ENCODE measurements at regions not wholly inside any gene's neighbourhood (a gene's known extent, or its start where the extent isn't known, plus 50 kb on each side); places are given as distances from the start of the nearest gene placed in this dataset.

GRCh38 chr2:217523286-217523685, 479.5 kb downstream of the TNS1 start:
- no peak overlapping the region for H3K4me3 ChIP-seq (replicated peaks in 1 of 3; ENCODE audit: insufficient read depth in 1 of 3, low read depth in 2 of 3, low read length in 3 of 3)
- H3K9me3 ChIP-seq (ENCODE audit: low read length): no peaks in the 10 kb centered on the region
- ATAC-seq (no peak), FAIRE-seq (no peak), DNase-seq (ENCODE audit: low spot score) (no peak)
- H3K4me1 ChIP-seq (ENCODE audit: insufficient read depth, low read length): no peaks in the 10 kb centered on the region
- H3K4me2 ChIP-seq (ENCODE audit: low read depth, low read length): no peak overlapping the region
- no peak overlapping the region for H3K27ac ChIP-seq (ENCODE audit: extremely low read length, insufficient read depth, low read length)
- POLR2A ChIA-PET: no interaction called here
- no peak overlapping the region for H2AFZ ChIP-seq (ENCODE audit: low read length)
- WGBS (ENCODE audit: low lambda C conversion rate): 20% methylated on average over 6 of the region's 7 CpGs
- BruUV-seq (replicated peaks): no TSS peak
- H4K20me1 ChIP-seq (ENCODE audit: insufficient read depth, low read length): no peaks in the 10 kb centered on the region
- CTCF ChIA-PET (ENCODE audit: low intra/inter-chr PET ratio, low total read pairs): no interaction called here
- TF ChIP-seq RBM22 (optimal IDR thresholded peaks at IDR 0.05; ENCODE audit: low read length) (no peak), HDAC2 (CRISPR knock-in tag; IDR thresholded peaks at IDR 0.05) (no peak), ZNF382 (CRISPR knock-in tag; IDR thresholded peaks at IDR 0.05; ENCODE audit: borderline replicate concordance) (no peak), JARID2 (CRISPR knock-in tag; IDR thresholded peaks at IDR 0.05; ENCODE audit: insufficient replicate concordance) (no peak), ZBTB49 (CRISPR knock-in tag; IDR thresholded peaks at IDR 0.05; ENCODE audit: borderline replicate concordance) (no peak), CREBL2 (CRISPR knock-in tag; IDR thresholded peaks at IDR 0.05; ENCODE audit: borderline replicate concordance) (no peak), DMAP1 (CRISPR knock-in tag; IDR thresholded peaks at IDR 0.05) (no peak), HDAC1 (CRISPR knock-in tag; IDR thresholded peaks at IDR 0.05) (no peak), HMGA1 (CRISPR knock-in tag; conservative IDR thresholded peaks at IDR 0.05) (no peak), YEATS2 (CRISPR knock-in tag; IDR thresholded peaks at IDR 0.05; ENCODE audit: borderline replicate concordance) (no peak), ZNF207 (IDR thresholded peaks at IDR 0.05; ENCODE audit: borderline replicate concordance) (no peak), ZMAT3 (CRISPR knock-in tag; conservative IDR thresholded peaks at IDR 0.05) (no peak), ZNF891 (CRISPR knock-in tag; IDR thresholded peaks at IDR 0.05) (no peak), RFX1 (IDR thresholded peaks at IDR 0.05) (no peak), EP300 (IDR thresholded peaks at IDR 0.05; ENCODE audit: low read depth in 2 of 2, low read length in 2 of 2) (no peak), EP300 (CRISPR knock-in tag; IDR thresholded peaks at IDR 0.05; ENCODE audit: borderline replicate concordance) (no peak), ZNF570 (CRISPR knock-in tag; IDR thresholded peaks at IDR 0.05; ENCODE audit: borderline replicate concordance) (no peak), ZIK1 (CRISPR knock-in tag; IDR thresholded peaks at IDR 0.05; ENCODE audit: borderline replicate concordance, low read depth) (no peak), ZKSCAN5 (CRISPR knock-in tag; IDR thresholded peaks at IDR 0.05) (no peak)
- TF ChIP-seq, protein P1, sequence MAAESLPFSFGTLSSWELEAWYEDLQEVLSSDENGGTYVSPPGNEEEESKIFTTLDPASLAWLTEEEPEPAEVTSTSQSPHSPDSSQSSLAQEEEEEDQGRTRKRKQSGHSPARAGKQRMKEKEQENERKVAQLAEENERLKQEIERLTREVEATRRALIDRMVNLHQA (CRISPR knock-in tag; IDR thresholded peaks at IDR 0.05): no peak
- TF ChIP-seq, protein P2, sequence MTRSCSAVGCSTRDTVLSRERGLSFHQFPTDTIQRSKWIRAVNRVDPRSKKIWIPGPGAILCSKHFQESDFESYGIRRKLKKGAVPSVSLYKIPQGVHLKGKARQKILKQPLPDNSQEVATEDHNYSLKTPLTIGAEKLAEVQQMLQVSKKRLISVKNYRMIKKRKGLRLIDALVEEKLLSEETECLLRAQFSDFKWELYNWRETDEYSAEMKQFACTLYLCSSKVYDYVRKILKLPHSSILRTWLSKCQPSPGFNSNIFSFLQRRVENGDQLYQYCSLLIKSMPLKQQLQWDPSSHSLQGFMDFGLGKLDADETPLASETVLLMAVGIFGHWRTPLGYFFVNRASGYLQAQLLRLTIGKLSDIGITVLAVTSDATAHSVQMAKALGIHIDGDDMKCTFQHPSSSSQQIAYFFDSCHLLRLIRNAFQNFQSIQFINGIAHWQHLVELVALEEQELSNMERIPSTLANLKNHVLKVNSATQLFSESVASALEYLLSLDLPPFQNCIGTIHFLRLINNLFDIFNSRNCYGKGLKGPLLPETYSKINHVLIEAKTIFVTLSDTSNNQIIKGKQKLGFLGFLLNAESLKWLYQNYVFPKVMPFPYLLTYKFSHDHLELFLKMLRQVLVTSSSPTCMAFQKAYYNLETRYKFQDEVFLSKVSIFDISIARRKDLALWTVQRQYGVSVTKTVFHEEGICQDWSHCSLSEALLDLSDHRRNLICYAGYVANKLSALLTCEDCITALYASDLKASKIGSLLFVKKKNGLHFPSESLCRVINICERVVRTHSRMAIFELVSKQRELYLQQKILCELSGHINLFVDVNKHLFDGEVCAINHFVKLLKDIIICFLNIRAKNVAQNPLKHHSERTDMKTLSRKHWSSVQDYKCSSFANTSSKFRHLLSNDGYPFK (CRISPR knock-in tag; IDR thresholded peaks at IDR 0.05; ENCODE audit: borderline replicate concordance): no peak
- H3K27me3 ChIP-seq (ENCODE audit: control insufficient read depth in 1 of 2, insufficient read depth in 2 of 2, low read length in 2 of 2): peaks cover 0 to 9% of the 10 kb centered on the region in 2 experiments; a peak in 1 of 5 replicates
- no peaks in the 10 kb centered on the region for H3K79me2 ChIP-seq (ENCODE audit: insufficient read depth, low read length)
- in situ Hi-C loops (cut with HindIII; ENCODE audit: extremely low pct_ligation_motif_present, low pct_unique_long_range_greater_than_20kb) (loop anchor here (25.0 kb wide), 1 partner anchor 1011 kb away; no protein-coding TSS in a partner anchor), intact Hi-C loops (cut with micrococcal nuclease; ENCODE audit: unreplicated experiment) (no loop called here)
- H3K9ac ChIP-seq (ENCODE audit: insufficient read depth, low read depth, low read length): no peak overlapping the region
- H3K36me3 ChIP-seq (replicated peaks in 1 of 2; ENCODE audit: control insufficient read depth in 1 of 2, insufficient read depth in 2 of 2, low read length in 2 of 2): no peaks in the 10 kb centered on the region
